Testis (tissue), 2 donors: ENCODE measurements at regions not wholly inside any gene's neighbourhood (a gene's known extent, or its start where the extent isn't known, plus 50 kb on each side); places are given as distances from the start of the nearest gene placed in this dataset.

ENCODE experiments used
- POLR2A ChIP-seq: fragments of 450-650 bp; IDR thresholded peaks from one replicate; pipeline ENCODE4 v1.6.1; 2017; ENCODE audit warnings: antibody characterized with exemption, mild to moderate bottlenecking, moderate library complexity
- TF ChIP-seq, protein P1 (sequence below), 3 experiments: fragments of 450-650 bp in 2 of 3; fragments of 200-600 bp in 1 of 3; sonication (generic) in 1 of 3; IDR thresholded peaks; one replicate each; pipeline ENCODE4 v1.5.1; 2016 to 2019; ENCODE audit warnings: antibody characterized with exemption in 3 of 3, mild to moderate bottlenecking in 2 of 3, moderate library complexity in 1 of 3

DNA sequence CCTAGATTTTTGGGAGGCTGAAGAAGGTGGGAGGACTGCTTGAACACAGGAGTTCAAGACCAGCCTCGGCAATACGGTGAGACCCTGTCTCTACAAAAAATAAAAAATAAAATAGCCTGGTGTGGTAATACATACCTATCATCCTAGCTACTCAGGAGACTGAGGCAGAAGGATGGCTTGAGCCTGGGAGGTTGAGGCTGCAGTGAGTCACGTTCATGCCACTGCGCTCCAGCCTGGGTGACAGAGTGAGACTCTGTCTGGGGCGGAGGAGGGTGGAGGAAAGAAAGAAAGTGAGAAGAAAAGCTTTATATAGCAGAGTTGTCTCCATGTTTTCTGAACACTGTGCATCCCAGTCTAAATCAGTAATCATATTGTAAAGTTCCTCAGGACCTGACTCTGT is 301.4 kb upstream of the CNTN6 start:
- TF ChIP-seq, protein P1, sequence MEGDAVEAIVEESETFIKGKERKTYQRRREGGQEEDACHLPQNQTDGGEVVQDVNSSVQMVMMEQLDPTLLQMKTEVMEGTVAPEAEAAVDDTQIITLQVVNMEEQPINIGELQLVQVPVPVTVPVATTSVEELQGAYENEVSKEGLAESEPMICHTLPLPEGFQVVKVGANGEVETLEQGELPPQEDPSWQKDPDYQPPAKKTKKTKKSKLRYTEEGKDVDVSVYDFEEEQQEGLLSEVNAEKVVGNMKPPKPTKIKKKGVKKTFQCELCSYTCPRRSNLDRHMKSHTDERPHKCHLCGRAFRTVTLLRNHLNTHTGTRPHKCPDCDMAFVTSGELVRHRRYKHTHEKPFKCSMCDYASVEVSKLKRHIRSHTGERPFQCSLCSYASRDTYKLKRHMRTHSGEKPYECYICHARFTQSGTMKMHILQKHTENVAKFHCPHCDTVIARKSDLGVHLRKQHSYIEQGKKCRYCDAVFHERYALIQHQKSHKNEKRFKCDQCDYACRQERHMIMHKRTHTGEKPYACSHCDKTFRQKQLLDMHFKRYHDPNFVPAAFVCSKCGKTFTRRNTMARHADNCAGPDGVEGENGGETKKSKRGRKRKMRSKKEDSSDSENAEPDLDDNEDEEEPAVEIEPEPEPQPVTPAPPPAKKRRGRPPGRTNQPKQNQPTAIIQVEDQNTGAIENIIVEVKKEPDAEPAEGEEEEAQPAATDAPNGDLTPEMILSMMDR (IDR thresholded peaks at IDR 0.05) = no peak
- TF ChIP-seq POLR2A = no peak
